Inferior parietal cortex (tissue), 1 donor: ENCODE measurements at regions not wholly inside any gene's neighbourhood (a gene's known extent, or its start where the extent isn't known, plus 50 kb on each side); places are given as distances from the start of the nearest gene placed in this dataset.

Experiments used
- DNase-seq: peaks from one replicate; pipeline ENCODE4 v3.0.0-alpha.2; 2016; ENCODE audit errors: extremely low spot score

- DNase-seq, result no peak
Observed at GRCh38 chr4:81629366-81629765, 157.7 kb upstream of the RASGEF1B start.

DNA sequence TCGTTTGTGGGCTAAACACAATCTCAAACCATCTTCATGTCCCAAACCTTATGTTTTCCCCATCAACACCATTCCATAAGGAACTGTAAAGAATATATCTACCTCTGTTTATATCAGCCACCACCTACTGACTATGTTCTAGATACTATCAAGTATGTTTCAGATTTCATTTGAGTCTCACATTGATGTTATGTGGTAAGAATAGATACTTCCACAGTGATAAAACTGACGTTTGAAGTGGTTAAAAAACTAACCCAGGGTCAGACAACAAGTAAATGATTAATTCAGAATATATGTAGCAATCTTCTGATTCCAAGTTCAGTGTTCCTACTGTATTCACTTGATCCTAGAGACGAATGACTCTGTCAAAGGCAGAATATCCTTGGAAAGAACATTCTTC, 156.8 kb upstream of the RASGEF1B start:
- DNase-seq, result no peak

- DNase-seq, result no peak
Observed at GRCh38 chr4:81627590-81627989, 155.9 kb upstream of the RASGEF1B start.

GRCh38 chr4:81626851-81627250, 155.1 kb upstream of the RASGEF1B start:
- DNase-seq, result no peak

- DNase-seq, result no peak
Observed at GRCh38 chr4:81625422-81626417, 154.0 kb upstream of the RASGEF1B start.

- no peak for DNase-seq
Observed at GRCh38 chr4:81623434-81623833, 151.7 kb upstream of the RASGEF1B start.

GRCh38 chr4:81622474-81623184, 150.9 kb upstream of the RASGEF1B start:
- DNase-seq, result no peak

DNA sequence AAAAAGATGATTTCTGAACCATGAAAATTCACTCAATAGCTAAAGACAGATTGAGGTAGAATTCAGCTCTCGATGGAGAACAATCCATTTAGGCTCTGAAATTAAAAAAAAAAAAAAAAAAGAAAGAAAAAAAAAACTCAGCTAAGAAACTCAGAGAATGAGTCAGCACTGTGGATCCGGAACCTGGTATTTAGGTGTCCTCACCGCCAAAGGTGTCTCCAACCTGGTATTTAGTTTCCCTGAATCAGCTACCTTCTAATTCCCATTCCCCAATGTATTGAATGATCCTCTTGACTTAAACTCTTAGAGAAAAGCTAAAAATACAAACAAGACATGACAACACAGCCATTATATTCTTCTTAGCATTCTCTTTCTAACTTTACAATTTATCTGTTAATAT, 150.3 kb upstream of the RASGEF1B start:
- no peak for DNase-seq

- no peak for DNase-seq
Observed at GRCh38 chr4:81621490-81621889, 149.8 kb upstream of the RASGEF1B start.

DNA sequence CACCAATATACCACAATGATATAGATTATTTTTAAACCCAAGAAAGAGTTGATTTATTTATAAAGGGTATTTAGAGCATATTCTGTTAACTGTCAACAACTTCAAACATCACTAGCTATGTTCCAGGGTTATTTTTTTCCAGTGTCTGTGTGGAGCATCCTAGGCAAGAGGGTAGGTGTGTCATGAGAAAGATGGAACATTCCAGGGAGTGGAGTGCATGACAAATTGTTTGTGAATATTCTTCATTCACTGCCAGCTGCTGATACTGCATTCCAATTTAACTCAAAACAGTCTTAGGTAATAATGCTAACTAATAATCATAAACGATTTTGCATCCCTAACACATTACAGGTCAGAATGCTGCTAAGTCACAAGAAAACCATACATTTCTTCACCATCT, 148.7 kb upstream of the RASGEF1B start:
- no peak for DNase-seq

GRCh38 chr4:81617545-81617944, 145.8 kb upstream of the RASGEF1B start:
- no peak for DNase-seq

DNA sequence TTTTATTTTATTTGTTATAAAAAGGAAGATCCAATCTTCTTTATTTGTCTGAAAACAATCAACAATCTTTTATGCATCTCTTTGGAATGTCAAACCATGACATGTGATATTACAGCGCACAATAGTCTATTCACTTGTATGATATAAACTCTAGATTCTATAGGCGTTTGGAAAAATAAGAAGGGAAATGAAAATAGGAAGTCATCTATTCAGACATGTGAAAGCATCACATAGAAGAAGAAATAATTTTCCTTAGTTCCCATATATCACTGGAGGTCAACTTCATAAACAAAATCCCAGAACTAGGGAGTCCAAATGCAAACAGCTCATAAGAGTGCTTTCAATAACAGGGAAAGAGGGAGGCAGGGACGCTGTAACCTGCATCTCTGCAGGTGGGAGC, 139.5 kb upstream of the RASGEF1B start:
- DNase-seq, result no peak

DNA sequence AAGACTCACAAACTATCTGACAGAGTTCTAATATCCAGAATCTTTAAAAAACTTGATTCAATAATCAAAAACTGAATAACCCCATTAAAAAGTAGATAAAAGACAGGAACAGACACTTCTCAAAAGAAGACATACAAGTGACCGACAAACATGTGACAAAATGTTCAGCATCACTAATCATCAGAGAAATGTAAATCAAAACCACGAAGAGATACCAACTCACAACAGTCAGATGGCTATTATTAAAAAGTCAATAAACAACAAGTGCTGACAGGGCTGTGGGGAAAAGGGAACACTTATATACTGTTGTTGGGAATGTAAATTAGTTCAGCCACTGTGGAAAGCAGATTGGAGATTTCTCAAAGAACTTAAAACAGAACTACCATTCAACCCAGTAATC, 138.1 kb upstream of the RASGEF1B start:
- DNase-seq, result no peak

DNA sequence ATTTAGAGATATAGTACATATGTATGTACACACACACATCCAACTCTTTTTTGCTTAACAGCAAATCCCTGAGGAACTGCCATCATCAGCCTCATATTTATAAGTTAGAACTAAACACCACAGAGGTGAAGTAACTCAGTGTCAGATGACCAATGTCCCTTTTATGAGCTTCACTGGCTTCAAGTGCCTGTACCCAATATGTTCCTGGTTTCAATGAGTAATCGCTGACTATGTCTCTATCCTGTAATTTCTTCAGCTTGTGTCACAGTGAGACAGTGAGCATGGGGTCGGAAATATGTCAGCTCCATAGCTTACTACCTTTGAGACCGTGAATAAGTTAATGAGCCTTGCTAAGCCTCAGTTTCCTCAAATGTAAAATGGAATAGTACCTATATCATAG, 136.2 kb upstream of the RASGEF1B start:
- no peak for DNase-seq

DNA sequence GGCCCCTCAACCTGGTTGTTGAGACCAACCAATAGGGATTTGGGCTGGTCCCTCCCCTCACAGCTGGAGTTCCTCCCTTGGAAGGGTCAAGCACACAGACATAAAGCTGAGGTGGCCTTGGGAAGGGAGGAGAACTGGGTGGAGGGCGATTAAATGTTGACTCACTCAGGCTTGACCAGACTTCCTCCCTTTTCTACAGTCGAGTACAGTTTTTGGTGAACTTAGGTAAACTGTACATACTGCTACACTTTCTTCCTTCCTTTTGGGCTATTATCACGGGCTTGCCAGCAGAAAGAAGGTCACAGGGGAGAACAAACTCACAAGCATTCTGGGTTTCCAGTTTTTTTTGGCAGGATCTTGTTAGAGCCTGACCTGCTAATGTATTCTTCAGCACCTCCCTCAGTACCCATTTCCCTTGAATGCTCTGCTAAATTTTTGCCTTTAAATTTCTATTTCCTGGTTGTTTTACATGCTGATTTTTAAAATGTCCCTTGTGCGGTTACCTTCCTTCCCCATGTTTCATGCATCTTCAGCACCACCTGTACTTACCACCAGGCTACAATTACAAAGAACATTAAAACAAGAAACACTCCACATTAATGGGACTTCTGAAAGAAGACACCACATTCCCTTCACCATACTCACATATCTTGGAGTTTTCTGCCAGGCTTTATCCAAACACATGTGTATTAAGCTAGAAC, 135.2 kb upstream of the RASGEF1B start:
- DNase-seq, result no peak

DNA sequence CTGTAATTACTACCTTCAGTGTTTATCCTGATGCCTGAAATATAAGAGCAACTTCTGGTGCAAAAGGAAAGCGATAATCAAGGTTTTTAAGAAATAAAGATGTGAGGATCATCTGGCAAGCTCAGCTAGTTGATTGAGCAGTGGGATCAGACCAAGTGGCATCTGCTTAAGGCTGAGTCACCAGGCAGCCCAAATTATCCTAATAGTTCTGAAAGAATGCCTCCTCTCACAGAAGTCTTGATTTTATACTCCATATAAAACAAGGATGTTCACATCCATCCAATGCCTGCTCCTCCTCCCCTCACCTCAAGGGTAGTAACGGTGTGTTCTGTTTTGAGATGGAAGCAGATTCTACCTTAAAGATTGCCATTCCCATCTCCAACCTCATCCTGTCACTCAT, 134.5 kb upstream of the RASGEF1B start:
- DNase-seq, result no peak

DNA sequence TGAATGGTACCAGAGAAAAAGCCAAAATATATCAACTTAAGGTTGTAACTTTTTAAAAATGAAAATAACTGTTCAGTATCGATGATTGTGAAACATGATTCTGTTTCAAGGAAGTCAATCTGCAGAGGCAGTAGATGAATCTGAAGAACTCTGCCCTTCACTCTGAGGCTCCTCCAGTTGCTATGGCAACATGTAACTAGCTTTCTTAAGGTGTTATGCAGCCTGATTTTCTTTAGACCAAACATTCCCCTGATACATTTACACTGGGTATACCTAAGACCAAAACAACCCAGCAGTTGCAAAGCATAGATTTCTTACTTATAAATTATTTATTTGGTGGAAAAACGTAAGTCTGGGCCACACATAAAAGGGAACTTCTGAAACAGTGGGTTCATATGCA, 133.6 kb upstream of the RASGEF1B start:
- no peak for DNase-seq

- DNase-seq, result no peak
Observed at GRCh38 chr4:81604683-81605218, 133.0 kb upstream of the RASGEF1B start.

GRCh38 chr4:81602854-81603253, 131.1 kb upstream of the RASGEF1B start:
- DNase-seq, result no peak

GRCh38 chr4:81601358-81601694, 129.6 kb upstream of the RASGEF1B start:
- DNase-seq, result no peak

GRCh38 chr4:81600520-81601357, 129.0 kb upstream of the RASGEF1B start:
- DNase-seq, result no peak
